ENCODE measurements at regions not wholly inside any gene's neighbourhood (a gene's known extent, or its start where the extent isn't known, plus 50 kb on each side); places are given as distances from the start of the nearest gene placed in this dataset.

DNA sequence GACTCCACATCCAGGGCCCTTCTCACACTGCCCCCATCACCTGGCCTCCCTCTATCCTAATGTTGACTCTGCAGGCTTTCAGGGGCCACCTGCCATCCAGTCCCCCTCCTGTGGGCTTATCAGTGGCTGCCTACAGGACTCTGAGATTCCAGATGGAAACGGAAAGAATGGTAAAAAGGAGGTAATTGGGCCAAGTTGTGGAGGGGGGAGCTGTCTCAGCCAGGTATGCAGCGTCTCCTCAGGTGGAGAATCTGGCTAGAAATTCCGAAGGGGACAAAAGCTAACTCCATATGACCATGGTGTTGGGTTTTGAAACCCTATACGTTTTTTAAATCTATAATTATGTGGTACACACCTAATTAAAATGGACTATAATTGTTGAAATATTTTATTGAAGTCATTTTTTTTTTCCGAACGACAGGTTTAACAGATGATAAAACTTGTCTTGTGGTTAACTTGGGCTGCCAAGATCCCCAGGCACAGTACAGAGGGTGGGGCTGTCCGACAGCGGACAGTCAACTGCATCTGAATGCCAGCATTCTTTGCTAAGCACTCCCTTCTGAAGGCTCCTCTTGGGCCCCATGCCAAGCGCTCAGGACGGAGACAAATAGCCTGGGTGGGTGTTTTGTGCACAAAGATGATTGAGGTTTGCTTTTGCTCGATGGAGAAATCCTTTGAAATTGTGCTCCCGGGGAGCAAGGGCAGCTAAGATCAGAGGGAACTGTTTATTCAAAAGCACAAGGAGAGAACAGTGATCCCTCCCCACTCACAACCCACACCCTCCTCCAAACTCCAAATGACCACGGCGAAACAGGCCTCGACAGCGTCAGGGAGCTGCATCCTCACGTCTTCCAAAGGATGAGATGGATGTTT, 365.6 kb downstream of the BCL11B start:
- intact Hi-C loops (cut with DNase I), result no loop called here
- Histone ChIP-seq H3K4me3 (ENCODE audit: low read length in 3 of 3) (no peak overlapping the region), H3K36me3 (ENCODE audit: control insufficient read depth in 2 of 3, insufficient read depth in 3 of 3, low read length in 3 of 3) (no peaks in the 10 kb centered on the region), H3K4me1 (ENCODE audit: control insufficient read depth in 2 of 3, insufficient read depth in 2 of 3, low read depth in 1 of 3, low read length in 3 of 3) (no peaks in the 10 kb centered on the region), H3K9ac (ENCODE audit: low read length in 3 of 3) (no peak overlapping the region), H3K9me3 (ENCODE audit: control insufficient read depth in 2 of 3, insufficient read depth in 1 of 3, low read length in 3 of 3) (no peaks in the 10 kb centered on the region), H3K27ac (ENCODE audit: low read depth in 2 of 2, low read length in 2 of 2) (no peak overlapping the region), H3K27me3 (ENCODE audit: control insufficient read depth, insufficient read depth, low read length) (no peaks in the 10 kb centered on the region)
- DNase-seq (peak in 1 of 5 donors; percentile 39), FAIRE-seq (no peak)
- TF ChIP-seq, protein P1, sequence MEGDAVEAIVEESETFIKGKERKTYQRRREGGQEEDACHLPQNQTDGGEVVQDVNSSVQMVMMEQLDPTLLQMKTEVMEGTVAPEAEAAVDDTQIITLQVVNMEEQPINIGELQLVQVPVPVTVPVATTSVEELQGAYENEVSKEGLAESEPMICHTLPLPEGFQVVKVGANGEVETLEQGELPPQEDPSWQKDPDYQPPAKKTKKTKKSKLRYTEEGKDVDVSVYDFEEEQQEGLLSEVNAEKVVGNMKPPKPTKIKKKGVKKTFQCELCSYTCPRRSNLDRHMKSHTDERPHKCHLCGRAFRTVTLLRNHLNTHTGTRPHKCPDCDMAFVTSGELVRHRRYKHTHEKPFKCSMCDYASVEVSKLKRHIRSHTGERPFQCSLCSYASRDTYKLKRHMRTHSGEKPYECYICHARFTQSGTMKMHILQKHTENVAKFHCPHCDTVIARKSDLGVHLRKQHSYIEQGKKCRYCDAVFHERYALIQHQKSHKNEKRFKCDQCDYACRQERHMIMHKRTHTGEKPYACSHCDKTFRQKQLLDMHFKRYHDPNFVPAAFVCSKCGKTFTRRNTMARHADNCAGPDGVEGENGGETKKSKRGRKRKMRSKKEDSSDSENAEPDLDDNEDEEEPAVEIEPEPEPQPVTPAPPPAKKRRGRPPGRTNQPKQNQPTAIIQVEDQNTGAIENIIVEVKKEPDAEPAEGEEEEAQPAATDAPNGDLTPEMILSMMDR (IDR thresholded peaks at IDR 0.05; ENCODE audit: borderline replicate concordance, extremely low read depth, insufficient read depth), result no peak

GRCh38 chr14:98907271-98907670, 364.7 kb downstream of the BCL11B start:
- no peak overlapping the region for H3K9ac ChIP-seq (ENCODE audit: low read length in 3 of 3)
- no peak for DNase-seq
- FAIRE-seq, result no peak

GRCh38 chr14:98908050-98908449, 363.9 kb downstream of the BCL11B start:
- intact Hi-C loops (cut with DNase I), result no loop called here
- Histone ChIP-seq H3K4me3 (ENCODE audit: low read length in 3 of 3) (no peak overlapping the region), H3K27me3 (ENCODE audit: control insufficient read depth, insufficient read depth, low read length) (no peaks in the 10 kb centered on the region), H3K36me3 (ENCODE audit: control insufficient read depth in 2 of 3, insufficient read depth in 3 of 3, low read length in 3 of 3) (no peaks in the 10 kb centered on the region), H3K9ac (ENCODE audit: low read length in 3 of 3) (no peak overlapping the region), H3K4me1 (ENCODE audit: control insufficient read depth in 2 of 3, insufficient read depth in 2 of 3, low read depth in 1 of 3, low read length in 3 of 3) (no peaks in the 10 kb centered on the region), H3K9me3 (ENCODE audit: control insufficient read depth in 2 of 3, insufficient read depth in 1 of 3, low read length in 3 of 3) (no peaks in the 10 kb centered on the region), H3K27ac (ENCODE audit: low read depth in 2 of 2, low read length in 2 of 2) (no peak overlapping the region)
- FAIRE-seq, result no peak
- no peak for DNase-seq
- TF ChIP-seq, protein P1 (IDR thresholded peaks at IDR 0.05; ENCODE audit: borderline replicate concordance, extremely low read depth, insufficient read depth), result no peak

More at GRCh38 chr14:98907271-98907670, 364.7 kb downstream of the BCL11B start:
- Histone ChIP-seq H3K4me3 (ENCODE audit: low read length in 3 of 3) (no peak overlapping the region), H3K4me1 (ENCODE audit: control insufficient read depth in 2 of 3, insufficient read depth in 2 of 3, low read depth in 1 of 3, low read length in 3 of 3) (no peaks in the 10 kb centered on the region), H3K27me3 (ENCODE audit: control insufficient read depth, insufficient read depth, low read length) (no peaks in the 10 kb centered on the region), H3K9me3 (ENCODE audit: control insufficient read depth in 2 of 3, insufficient read depth in 1 of 3, low read length in 3 of 3) (no peaks in the 10 kb centered on the region), H3K27ac (ENCODE audit: low read depth in 2 of 2, low read length in 2 of 2) (no peak overlapping the region), H3K36me3 (ENCODE audit: control insufficient read depth in 2 of 3, insufficient read depth in 3 of 3, low read length in 3 of 3) (no peaks in the 10 kb centered on the region)
- TF ChIP-seq, protein P1 (IDR thresholded peaks at IDR 0.05; ENCODE audit: borderline replicate concordance, extremely low read depth, insufficient read depth), result no peak
- intact Hi-C loops (cut with DNase I), result no loop called here

All from kidney (tissue), 13 donors.